GM18505 (cell line): ENCODE measurements at regions not wholly inside any gene's neighbourhood (a gene's known extent, or its start where the extent isn't known, plus 50 kb on each side); places are given as distances from the start of the nearest gene placed in this dataset.
A peak's percentile ranks its signal among the peaks of the same experiment; 100 is the strongest.
"Not testable (repeated sequence)": the region's sequence is repeated elsewhere in the genome, so short reads cannot be mapped to it uniquely, and the experiment has no call there.

Experiments
- ATAC-seq: cut with Tn5 transposase; IDR thresholded peaks from one replicate; pipeline ENCODE4 v1.9.1; 2021; ENCODE audit not compliant: unreplicated experiment
- POLR2A ChIP-seq: IDR thresholded peaks from 4 replicates; pipeline ENCODE4 v1.6.1; 2011; ENCODE audit warnings: borderline replicate concordance; ENCODE audit not compliant: insufficient read depth, insufficient read length; ENCODE audit errors: extremely low read depth

GRCh38 chr3:87710511-87710910 is 348.3 kb downstream of the CGGBP1 start:
- ATAC-seq = no peak
- no peak for TF ChIP-seq POLR2A

GRCh38 chr3:87710028-87710427 is 348.8 kb downstream of the CGGBP1 start:
- ATAC-seq = no peak
- TF ChIP-seq POLR2A = no peak

GRCh38 chr3:87706176-87706575 is 352.6 kb downstream of the CGGBP1 start:
- no peak for ATAC-seq

GRCh38 chr3:87702600-87702999 is 356.2 kb downstream of the CGGBP1 start:
- TF ChIP-seq POLR2A = no peak
- no peak for ATAC-seq

More at GRCh38 chr3:87706176-87706575, 352.6 kb downstream of the CGGBP1 start:
- no peak for TF ChIP-seq POLR2A

- no peak for ATAC-seq
- no peak for TF ChIP-seq POLR2A
Measured at GRCh38 chr3:87696124-87697013, 362.4 kb downstream of the CGGBP1 start.

- no peak for TF ChIP-seq POLR2A
- ATAC-seq = no peak
Measured at GRCh38 chr3:87694678-87695077, 364.1 kb downstream of the CGGBP1 start.

- no peak for ATAC-seq
- TF ChIP-seq POLR2A = no peak
Measured at GRCh38 chr3:87691109-87691508, 367.7 kb downstream of the CGGBP1 start.

GRCh38 chr3:87678984-87679660 is 379.7 kb downstream of the CGGBP1 start:
- not testable (repeated sequence) for ATAC-seq

- ATAC-seq = peak; percentile 99
- no peak for TF ChIP-seq POLR2A
Measured at GRCh38 chr3:87674397-87675161, 384.2 kb downstream of the CGGBP1 start.

- ATAC-seq = no peak
- TF ChIP-seq POLR2A = no peak
Measured at GRCh38 chr3:87673132-87673531, 385.7 kb downstream of the CGGBP1 start.

- no peak for ATAC-seq
- TF ChIP-seq POLR2A = no peak
Measured at GRCh38 chr3:87654184-87654583, 377.8 kb upstream of the POU1F1 start.

GRCh38 chr3:87653138-87653537 is 376.8 kb upstream of the POU1F1 start:
- not testable (repeated sequence) for ATAC-seq

- TF ChIP-seq POLR2A = no peak
- no peak for ATAC-seq
Measured at GRCh38 chr3:87634426-87634825, 358.0 kb upstream of the POU1F1 start.
